PFSK-1 (cell line): ENCODE measurements at regions not wholly inside any gene's neighbourhood (a gene's known extent, or its start where the extent isn't known, plus 50 kb on each side); places are given as distances from the start of the nearest gene placed in this dataset.

Experiments used
- FOXP2 ChIP-seq: optimal IDR thresholded peaks from 2 replicates; pipeline ENCODE3; 2011; ENCODE audit warnings: borderline replicate concordance, control low read depth, inconsistent platforms; ENCODE audit not compliant: insufficient read depth; ENCODE audit errors: extremely low read length, extremely low read depth
- POLR2AphosphoS5 ChIP-seq: IDR thresholded peaks from 2 replicates; pipeline ENCODE4 v1.6.1; 2012; ENCODE audit warnings: low read depth, mild to moderate bottlenecking, control low read depth, low read length, moderate library complexity
- SIN3A ChIP-seq: IDR thresholded peaks from 2 replicates; pipeline ENCODE4 v1.6.1; 2012; ENCODE audit warnings: mild to moderate bottlenecking, low read length, moderate library complexity, borderline replicate concordance; ENCODE audit not compliant: insufficient read depth
- TAF1 ChIP-seq: IDR thresholded peaks from 2 replicates; pipeline ENCODE4 v1.6.1; 2012; ENCODE audit warnings: low read length, control low read depth, borderline replicate concordance; ENCODE audit not compliant: insufficient read depth
- TF ChIP-seq, protein P1 (sequence below), 2 experiments: IDR thresholded peaks; 2 replicates each; pipeline versions ENCODE4 v1.6.1 to v1.8.0; 2011 to 2012; ENCODE audit warnings: low read depth in 2 of 2, low read length in 2 of 2, control low read depth in 1 of 2, inconsistent platforms in 1 of 2, mild to moderate bottlenecking in 1 of 2, moderate library complexity in 1 of 2; ENCODE audit not compliant: insufficient read depth in 1 of 2

DNA sequence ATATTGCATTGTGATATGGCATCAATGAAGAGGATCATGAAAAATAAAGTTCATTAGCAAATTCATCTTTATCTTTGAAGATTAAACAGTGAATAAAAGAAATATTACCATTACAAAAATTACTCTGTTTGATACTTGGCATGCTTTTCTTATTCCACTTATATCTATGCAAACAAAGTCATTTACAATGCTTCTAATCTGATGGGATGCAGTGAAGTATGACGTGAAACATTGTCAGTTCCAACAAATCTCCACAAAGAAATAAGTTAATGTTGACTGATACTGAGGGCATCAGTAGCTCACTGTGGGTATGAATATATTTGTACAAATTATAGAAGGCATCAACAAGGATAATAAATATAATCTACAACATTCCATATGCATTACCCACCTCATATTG is 672.8 kb upstream of the POT1 start:
- TF ChIP-seq, protein P1, sequence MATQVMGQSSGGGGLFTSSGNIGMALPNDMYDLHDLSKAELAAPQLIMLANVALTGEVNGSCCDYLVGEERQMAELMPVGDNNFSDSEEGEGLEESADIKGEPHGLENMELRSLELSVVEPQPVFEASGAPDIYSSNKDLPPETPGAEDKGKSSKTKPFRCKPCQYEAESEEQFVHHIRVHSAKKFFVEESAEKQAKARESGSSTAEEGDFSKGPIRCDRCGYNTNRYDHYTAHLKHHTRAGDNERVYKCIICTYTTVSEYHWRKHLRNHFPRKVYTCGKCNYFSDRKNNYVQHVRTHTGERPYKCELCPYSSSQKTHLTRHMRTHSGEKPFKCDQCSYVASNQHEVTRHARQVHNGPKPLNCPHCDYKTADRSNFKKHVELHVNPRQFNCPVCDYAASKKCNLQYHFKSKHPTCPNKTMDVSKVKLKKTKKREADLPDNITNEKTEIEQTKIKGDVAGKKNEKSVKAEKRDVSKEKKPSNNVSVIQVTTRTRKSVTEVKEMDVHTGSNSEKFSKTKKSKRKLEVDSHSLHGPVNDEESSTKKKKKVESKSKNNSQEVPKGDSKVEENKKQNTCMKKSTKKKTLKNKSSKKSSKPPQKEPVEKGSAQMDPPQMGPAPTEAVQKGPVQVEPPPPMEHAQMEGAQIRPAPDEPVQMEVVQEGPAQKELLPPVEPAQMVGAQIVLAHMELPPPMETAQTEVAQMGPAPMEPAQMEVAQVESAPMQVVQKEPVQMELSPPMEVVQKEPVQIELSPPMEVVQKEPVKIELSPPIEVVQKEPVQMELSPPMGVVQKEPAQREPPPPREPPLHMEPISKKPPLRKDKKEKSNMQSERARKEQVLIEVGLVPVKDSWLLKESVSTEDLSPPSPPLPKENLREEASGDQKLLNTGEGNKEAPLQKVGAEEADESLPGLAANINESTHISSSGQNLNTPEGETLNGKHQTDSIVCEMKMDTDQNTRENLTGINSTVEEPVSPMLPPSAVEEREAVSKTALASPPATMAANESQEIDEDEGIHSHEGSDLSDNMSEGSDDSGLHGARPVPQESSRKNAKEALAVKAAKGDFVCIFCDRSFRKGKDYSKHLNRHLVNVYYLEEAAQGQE (IDR thresholded peaks at IDR 0.05; ENCODE audit: insufficient read depth in 1 of 2, low read depth in 2 of 2, low read length in 2 of 2), result no peak
- no peak for TF ChIP-seq TAF1
- TF ChIP-seq FOXP2, result no peak
- TF ChIP-seq POLR2AphosphoS5, result no peak
- TF ChIP-seq SIN3A, result no peak

DNA sequence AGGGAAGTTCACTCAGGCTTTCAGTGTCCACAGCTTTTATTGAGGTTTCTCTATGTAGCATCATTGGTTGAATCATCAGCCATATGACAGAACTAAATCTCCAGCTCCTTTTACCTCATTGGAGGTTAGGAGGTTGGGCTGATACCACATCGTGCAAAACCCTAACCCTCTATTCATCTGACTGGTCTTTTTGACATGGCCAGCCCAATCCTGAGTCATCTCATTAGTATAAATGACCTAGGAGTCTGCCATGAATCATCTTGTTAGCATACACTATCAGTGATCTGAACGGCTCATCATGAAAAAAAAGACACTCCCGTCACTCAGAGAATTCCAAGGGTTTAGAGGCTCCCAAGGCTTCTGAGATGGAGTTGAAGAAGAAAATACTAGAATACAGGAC is 669.8 kb upstream of the POT1 start:
- TF ChIP-seq SIN3A, result no peak
- no peak for TF ChIP-seq FOXP2
- TF ChIP-seq TAF1, result no peak
- TF ChIP-seq, protein P1 (IDR thresholded peaks at IDR 0.05; ENCODE audit: insufficient read depth in 1 of 2, low read depth in 2 of 2, low read length in 2 of 2), result no peak
- no peak for TF ChIP-seq POLR2AphosphoS5

DNA sequence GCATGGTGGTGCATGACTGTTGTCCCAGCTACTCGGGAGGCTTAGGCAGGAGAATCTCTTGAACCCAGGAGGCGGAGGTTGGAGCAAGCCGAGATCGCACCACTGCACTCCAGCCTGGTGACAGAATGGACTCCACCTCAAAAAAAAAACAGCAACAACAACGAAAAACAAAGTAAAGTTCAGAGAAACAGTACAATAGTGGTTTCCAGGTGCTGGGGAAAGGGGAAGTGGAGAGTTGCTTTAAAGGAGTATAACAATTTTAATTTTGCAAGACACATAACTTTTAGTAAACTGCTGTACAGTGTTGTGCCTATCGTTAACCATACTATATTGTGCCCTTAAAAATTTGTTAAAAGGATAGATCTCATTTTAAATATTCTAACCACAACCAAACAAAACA is 662.7 kb upstream of the POT1 start:
- TF ChIP-seq SIN3A (no peak), POLR2AphosphoS5 (no peak), TAF1 (no peak), FOXP2 (no peak)
- TF ChIP-seq, protein P1 (IDR thresholded peaks at IDR 0.05; ENCODE audit: insufficient read depth in 1 of 2, low read depth in 2 of 2, low read length in 2 of 2), result no peak

DNA sequence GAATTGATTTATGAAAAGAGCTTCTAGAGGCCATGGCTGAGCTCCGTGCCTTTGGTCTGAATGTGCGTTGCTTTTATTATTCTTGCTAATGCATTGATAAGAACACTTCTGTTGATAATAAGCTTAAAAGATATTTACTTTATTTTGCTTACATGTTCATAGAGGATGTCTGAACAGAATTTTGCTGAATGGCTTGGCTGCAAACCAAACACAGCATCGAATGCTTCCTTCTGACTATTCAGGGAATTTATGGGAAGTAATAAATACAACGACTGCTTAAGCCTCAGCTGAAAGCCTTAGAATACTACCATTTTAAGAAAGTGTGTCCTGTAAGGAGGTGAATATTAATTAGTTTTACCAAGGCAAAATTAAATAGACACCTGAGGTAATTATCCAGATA is 643.5 kb upstream of the POT1 start:
- TF ChIP-seq FOXP2 (no peak), POLR2AphosphoS5 (no peak), SIN3A (no peak), TAF1 (no peak)
- TF ChIP-seq, protein P1 (IDR thresholded peaks at IDR 0.05; ENCODE audit: insufficient read depth in 1 of 2, low read depth in 2 of 2, low read length in 2 of 2), result no peak

DNA sequence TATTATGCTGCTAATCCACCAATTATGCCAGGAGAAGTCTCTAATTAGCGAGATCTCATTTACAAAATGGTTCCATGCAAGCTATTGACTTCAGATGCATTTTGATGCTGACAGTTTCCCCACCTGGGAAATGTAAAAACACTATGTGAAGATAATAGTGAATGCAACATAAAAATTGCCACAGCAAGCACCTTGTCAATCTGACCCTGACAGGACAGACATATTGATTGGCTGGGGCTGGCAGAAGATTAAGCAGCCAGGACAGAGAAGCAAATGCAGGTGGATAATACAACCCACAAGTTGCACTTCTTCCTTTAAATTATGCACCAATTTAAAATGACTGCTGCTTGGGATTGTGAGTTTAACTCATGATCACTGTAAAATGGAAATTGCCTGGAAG is 642.8 kb upstream of the POT1 start:
- no peak for TF ChIP-seq FOXP2
- TF ChIP-seq POLR2AphosphoS5, result no peak
- no peak for TF ChIP-seq SIN3A
- TF ChIP-seq TAF1, result no peak
- TF ChIP-seq, protein P1 (IDR thresholded peaks at IDR 0.05; ENCODE audit: insufficient read depth in 1 of 2, low read depth in 2 of 2, low read length in 2 of 2), result no peak
